SH-SY5Y (cell line): ENCODE measurements at regions not wholly inside any gene's neighbourhood (a gene's known extent, or its start where the extent isn't known, plus 50 kb on each side); places are given as distances from the start of the nearest gene placed in this dataset.

Experiments used
- GATA2 ChIP-seq: IDR thresholded peaks from 2 replicates; pipeline ENCODE4 v1.6.1; 2011; ENCODE audit warnings: mild to moderate bottlenecking, low read depth, low read length
- GATA3 ChIP-seq: IDR thresholded peaks from 2 replicates; pipeline ENCODE4 v1.6.1; 2011; ENCODE audit warnings: low read depth, mild to moderate bottlenecking, low read length, moderate library complexity

- TF ChIP-seq GATA3: no peak
- TF ChIP-seq GATA2: no peak
Measured at GRCh38 chr4:13166214-13166613, 317.9 kb downstream of the RAB28 start.
